CD1c-positive myeloid dendritic cell (primary cell): ENCODE measurements at regions not wholly inside any gene's neighbourhood (a gene's known extent, or its start where the extent isn't known, plus 50 kb on each side); places are given as distances from the start of the nearest gene placed in this dataset.
"Not testable (repeated sequence)": the region's sequence is repeated elsewhere in the genome, so short reads cannot be mapped to it uniquely, and the experiment has no call there.

ENCODE experiments used
- DNase-seq: peaks from one replicate; pipeline ENCODE4 v3.0.0-alpha.2; 2016; ENCODE audit errors: extremely low spot score

GRCh38 chr3:140870351-140870750, 71.3 kb upstream of the SLC25A36 start:
- DNase-seq, result no peak

GRCh38 chr3:140871022-140871421, 70.6 kb upstream of the SLC25A36 start:
- no peak for DNase-seq

- not testable (repeated sequence) for DNase-seq
These were observed 69.5 kb upstream of the SLC25A36 start for GRCh38 chr3:140872165-140872564.

- no peak for DNase-seq
These were observed 58.1 kb upstream of the SLC25A36 start for GRCh38 chr3:140883428-140884040.

GRCh38 chr3:140885697-140886096, 55.9 kb upstream of the SLC25A36 start:
- not testable (repeated sequence) for DNase-seq
